ENCODE measurements at regions not wholly inside any gene's neighbourhood (a gene's known extent, or its start where the extent isn't known, plus 50 kb on each side); places are given as distances from the start of the nearest gene placed in this dataset.

DNA sequence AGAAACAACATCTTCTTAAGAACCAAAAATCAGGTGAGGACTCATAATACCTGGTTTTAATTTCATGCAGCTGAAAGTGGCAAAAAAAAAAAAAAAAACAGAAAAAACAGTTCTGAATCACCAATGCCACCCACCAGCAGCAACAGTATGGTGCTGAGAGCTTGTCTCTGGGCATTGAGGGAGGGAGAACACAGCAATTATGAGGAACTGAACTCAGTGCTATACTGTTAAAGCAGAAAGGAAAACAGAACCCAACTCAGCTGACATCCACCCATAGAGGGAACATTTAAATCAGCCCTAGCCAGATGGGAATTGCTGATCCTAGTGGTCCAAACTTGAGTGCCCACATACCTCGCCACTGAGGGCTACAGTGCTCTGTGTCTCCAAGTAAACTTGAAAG is 657.9 kb downstream of the ACTL7B start:
- TF ChIP-seq, protein P1, sequence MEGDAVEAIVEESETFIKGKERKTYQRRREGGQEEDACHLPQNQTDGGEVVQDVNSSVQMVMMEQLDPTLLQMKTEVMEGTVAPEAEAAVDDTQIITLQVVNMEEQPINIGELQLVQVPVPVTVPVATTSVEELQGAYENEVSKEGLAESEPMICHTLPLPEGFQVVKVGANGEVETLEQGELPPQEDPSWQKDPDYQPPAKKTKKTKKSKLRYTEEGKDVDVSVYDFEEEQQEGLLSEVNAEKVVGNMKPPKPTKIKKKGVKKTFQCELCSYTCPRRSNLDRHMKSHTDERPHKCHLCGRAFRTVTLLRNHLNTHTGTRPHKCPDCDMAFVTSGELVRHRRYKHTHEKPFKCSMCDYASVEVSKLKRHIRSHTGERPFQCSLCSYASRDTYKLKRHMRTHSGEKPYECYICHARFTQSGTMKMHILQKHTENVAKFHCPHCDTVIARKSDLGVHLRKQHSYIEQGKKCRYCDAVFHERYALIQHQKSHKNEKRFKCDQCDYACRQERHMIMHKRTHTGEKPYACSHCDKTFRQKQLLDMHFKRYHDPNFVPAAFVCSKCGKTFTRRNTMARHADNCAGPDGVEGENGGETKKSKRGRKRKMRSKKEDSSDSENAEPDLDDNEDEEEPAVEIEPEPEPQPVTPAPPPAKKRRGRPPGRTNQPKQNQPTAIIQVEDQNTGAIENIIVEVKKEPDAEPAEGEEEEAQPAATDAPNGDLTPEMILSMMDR (IDR thresholded peaks at IDR 0.05): no peak
- no peaks in the 10 kb centered on the region for H3K27me3 Mint-ChIP-seq (ENCODE audit: low read depth, poor library complexity)
- no peak for DNase-seq
- H3K4me1 Mint-ChIP-seq: no peaks in the 10 kb centered on the region
- peaks cover 28% of the 10 kb centered on the region for H3K9me3 Mint-ChIP-seq
- H3K4me3 Mint-ChIP-seq: no peak overlapping the region
- H3K27ac Mint-ChIP-seq: no peak overlapping the region
- H3K36me3 Mint-ChIP-seq (ENCODE audit: low read depth): no peaks in the 10 kb centered on the region

- DNase-seq: no peak
- Mint-ChIP-seq H3K4me3 (no peak overlapping the region), H3K9me3 (peaks cover 21% of the 10 kb centered on the region), H3K27ac (no peak overlapping the region), H3K36me3 (ENCODE audit: low read depth) (no peaks in the 10 kb centered on the region), H3K27me3 (ENCODE audit: low read depth, poor library complexity) (no peaks in the 10 kb centered on the region), H3K4me1 (no peaks in the 10 kb centered on the region)
- TF ChIP-seq, protein P1 (IDR thresholded peaks at IDR 0.05): no peak
Observed at GRCh38 chr9:108197008-108197365, 658.8 kb downstream of the ACTL7B start.

GRCh38 chr9:108196332-108197007 is 659.3 kb downstream of the ACTL7B start:
- Mint-ChIP-seq H3K27ac (no peak overlapping the region), H3K4me3 (no peak overlapping the region), H3K27me3 (ENCODE audit: low read depth, poor library complexity) (no peaks in the 10 kb centered on the region), H3K9me3 (peaks cover 16% of the 10 kb centered on the region), H3K4me1 (no peaks in the 10 kb centered on the region), H3K36me3 (ENCODE audit: low read depth) (no peaks in the 10 kb centered on the region)
- TF ChIP-seq, protein P1 (IDR thresholded peaks at IDR 0.05): no peak
- no peak for DNase-seq

DNA sequence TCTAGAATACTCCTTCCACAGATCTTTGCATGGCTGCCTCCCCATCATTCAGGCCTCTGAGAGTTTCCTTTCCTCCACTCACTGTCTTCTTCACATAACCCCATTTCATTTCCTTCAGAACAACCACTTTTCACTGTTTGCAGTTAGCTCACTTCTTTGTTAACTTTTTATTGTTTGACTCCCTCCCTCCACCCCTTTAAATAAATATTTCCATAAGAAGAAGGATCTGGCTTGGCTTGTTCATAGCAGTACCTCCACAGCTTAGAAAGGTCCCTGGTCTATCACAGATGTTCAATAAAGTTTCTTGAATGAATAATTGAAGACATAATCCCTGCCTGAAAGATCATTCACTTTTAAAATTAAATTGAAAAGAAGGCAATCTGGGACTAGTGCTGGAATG is 661.6 kb downstream of the ACTL7B start:
- H3K36me3 Mint-ChIP-seq (ENCODE audit: low read depth): no peaks in the 10 kb centered on the region

DNA sequence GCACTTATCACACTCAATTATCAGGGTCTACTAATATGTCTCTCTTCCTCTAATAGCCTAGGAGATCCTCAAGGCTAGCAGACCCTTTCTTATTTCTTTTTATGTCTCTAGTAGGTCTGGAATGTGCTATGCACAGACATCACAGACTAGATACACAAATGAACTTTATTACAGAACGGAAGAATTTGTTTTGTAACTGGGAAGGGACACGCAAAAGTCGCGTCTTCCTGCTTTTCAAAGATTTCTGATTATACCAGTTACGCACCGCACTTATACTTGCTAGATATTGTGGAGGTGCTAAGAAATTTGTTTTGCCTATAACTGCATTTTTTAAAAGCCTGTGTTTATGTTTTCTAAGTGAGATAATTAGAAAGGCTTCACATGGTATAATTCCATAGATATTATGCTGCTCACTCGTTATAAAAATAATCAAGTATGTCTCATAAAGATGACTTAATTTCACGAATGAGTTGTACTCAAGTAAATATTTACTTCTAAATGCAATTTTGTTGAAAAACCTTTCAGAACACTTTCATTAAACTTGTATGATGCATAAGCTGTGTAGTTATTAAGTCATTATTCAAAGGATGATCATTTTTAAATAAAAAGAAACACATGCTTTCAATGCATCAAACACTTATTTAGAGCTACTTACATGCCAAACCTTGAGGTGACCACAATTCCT is 662.6 kb downstream of the ACTL7B start:
- Mint-ChIP-seq H3K27ac (no peak overlapping the region), H3K9me3 (no peaks in the 10 kb centered on the region)
- TF ChIP-seq, protein P1 (IDR thresholded peaks at IDR 0.05): no peak

More for the DNA sequence above, 661.6 kb downstream of the ACTL7B start:
- no peak for DNase-seq
- Mint-ChIP-seq H3K9me3 (no peaks in the 10 kb centered on the region), H3K27ac (no peak overlapping the region), H3K4me1 (no peaks in the 10 kb centered on the region), H3K27me3 (ENCODE audit: low read depth, poor library complexity) (peaks cover 4% of the 10 kb centered on the region), H3K4me3 (no peak overlapping the region)
- TF ChIP-seq, protein P1 (IDR thresholded peaks at IDR 0.05): no peak

GRCh38 chr9:108191065-108191464 is 664.7 kb downstream of the ACTL7B start:
- no peaks in the 10 kb centered on the region for H3K36me3 Mint-ChIP-seq (ENCODE audit: low read depth)
- no peaks in the 10 kb centered on the region for H3K9me3 Mint-ChIP-seq
- H3K27ac Mint-ChIP-seq: no peak overlapping the region
- H3K4me3 Mint-ChIP-seq: no peak overlapping the region
- peaks cover 7% of the 10 kb centered on the region for H3K27me3 Mint-ChIP-seq (ENCODE audit: low read depth, poor library complexity)
- TF ChIP-seq, protein P1 (IDR thresholded peaks at IDR 0.05): no peak
- no peak for DNase-seq
- H3K4me1 Mint-ChIP-seq: peaks cover 5% of the 10 kb centered on the region

More for the DNA sequence above, 662.6 kb downstream of the ACTL7B start:
- no peak for DNase-seq
- Mint-ChIP-seq H3K4me3 (no peak overlapping the region), H3K27me3 (ENCODE audit: low read depth, poor library complexity) (peaks cover 4% of the 10 kb centered on the region), H3K4me1 (peaks cover 4% of the 10 kb centered on the region), H3K36me3 (ENCODE audit: low read depth) (no peaks in the 10 kb centered on the region)

Data from nephron progenitor cell (in vitro differentiated cells).